ENCODE measurements at regions not wholly inside any gene's neighbourhood (a gene's known extent, or its start where the extent isn't known, plus 50 kb on each side); places are given as distances from the start of the nearest gene placed in this dataset.

GRCh38 chr12:74483057-74483456 is 54.6 kb upstream of the ATXN7L3B start:
- DNase-seq (ENCODE audit: low spot score): no peak

Data from HuH-7.5 (cell line).